ENCODE measurements at regions not wholly inside any gene's neighbourhood (a gene's known extent, or its start where the extent isn't known, plus 50 kb on each side); places are given as distances from the start of the nearest gene placed in this dataset.
"Not testable (repeated sequence)": the region's sequence is repeated elsewhere in the genome, so short reads cannot be mapped to it uniquely, and the experiment has no call there.

DNA sequence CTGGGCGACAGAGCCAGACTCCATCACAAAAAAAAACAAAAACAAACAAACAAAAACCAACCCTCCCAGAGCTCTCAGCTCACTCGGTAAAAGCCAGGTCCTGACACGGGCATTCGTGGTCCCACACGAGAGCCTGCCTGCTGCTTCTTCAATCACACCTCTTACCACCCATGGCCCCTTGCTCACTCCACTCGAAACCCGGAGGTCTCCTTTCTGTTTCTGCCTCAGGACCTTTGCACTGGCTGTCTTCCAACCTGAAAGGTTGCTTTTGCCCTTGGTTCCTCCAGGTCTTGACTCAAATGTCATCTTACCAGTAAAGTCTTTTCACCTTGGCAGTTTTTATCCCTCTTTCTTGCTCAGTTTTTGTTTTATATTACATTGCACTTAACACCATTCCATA, 169.6 kb downstream of the EVX1 start:
- no peak for DNase-seq (ENCODE audit: low spot score)

DNA sequence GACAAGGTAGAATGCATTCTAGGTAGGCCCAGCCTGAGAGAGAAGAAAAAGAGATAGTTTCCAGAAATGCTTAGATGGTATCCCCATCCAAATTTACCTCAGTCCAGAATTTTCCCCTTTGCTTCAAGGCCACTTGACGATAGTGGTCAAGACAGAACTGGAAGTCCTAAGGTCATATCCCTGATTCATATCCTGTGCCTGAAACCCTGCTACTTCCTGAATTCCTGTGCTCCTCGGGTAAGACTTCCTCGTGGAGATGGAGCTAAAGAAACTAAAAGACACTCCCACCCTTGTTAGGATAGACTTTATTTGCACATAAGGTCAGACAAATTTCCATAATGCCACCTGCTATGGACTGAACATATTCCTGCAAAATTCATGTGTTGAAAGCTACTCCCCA, 175.9 kb downstream of the EVX1 start:
- DNase-seq (ENCODE audit: low spot score): peak; percentile 65

DNA sequence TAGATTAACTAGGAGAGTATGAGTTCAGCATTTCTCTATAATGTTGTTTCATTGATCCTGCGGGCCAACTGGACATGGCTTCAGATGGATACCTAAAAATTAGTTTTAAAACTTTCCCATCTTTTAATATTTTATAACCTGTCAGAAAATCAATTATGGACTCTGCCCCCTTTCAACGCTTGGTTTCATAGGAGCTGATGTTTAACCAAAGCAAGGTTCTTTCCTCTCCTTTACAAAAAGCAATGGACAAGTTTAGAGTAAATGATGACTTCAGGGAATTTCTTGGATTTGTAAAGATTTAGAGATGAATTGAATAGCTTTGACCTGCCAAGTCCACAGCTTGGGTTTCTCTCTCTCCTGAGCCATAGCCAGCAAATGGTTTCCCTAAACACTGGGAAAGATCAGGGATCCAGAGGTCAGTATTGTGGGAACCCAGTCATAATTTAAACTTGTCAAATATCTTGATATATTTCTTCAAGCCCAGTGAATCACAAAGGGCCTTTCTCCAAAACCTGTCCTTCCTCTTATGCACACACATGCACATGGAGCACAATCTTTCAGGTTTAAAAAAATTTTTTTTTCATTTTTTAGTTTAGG, 177.1 kb downstream of the EVX1 start:
- no peak for DNase-seq (ENCODE audit: low spot score)

DNA sequence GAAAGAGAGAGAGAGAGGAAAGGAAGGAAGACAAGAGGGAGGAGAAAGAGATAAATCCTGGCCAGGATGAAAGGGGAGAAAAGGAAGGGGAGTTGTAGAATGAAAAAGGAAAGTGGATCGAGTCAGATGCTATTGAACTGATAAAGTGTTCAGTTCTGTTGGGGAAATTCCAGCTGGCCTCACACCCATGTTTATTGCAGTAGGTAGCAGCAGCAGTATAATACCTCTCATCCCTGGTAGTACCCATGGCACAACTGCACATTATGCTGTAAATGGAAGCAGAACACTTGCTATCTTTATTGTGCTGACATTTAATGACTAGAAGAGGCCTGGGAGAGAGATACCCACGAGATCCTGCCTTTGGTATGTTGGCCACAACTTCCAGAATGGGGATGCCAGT, 178.1 kb downstream of the EVX1 start:
- no peak for DNase-seq (ENCODE audit: low spot score)

DNA sequence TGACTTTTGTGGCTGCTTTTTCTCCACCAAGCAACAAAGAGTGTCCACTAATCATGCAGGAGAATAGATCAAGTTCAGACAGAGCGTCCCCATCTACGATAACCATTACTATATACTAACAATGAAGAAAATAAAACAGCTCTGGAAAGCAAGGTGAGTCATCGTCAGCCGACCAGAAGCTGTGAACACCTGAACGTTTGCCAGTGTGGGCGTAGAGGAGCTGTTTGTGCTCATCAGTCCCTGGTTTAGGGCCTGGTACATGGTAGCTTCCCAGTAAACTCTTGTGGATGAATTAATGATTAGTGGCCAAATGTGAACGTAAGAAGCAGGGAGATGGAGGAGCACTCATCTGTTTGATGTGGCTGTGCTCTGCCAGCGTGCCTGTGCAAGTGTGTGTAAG, 180.7 kb downstream of the EVX1 start:
- DNase-seq (ENCODE audit: low spot score): no peak

DNA sequence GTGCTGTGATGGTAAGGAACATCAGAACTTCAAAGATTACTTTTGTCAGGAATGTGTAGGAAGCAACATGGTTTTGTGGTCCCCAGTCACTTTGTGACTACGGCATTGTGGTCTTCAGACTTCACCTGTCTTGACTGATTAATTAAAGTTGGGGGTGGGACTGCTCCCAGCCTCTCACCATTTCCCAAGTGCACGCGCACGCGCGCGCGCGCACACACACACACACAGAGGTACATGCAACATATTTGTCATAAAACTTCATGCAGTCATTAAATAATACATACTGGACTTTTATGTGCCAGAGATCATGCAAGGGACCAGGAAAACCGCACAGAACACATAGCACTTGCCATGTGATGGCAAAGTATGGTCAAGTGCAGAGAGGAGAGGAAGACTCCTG, 181.2 kb downstream of the EVX1 start:
- DNase-seq (ENCODE audit: low spot score): no peak

DNA sequence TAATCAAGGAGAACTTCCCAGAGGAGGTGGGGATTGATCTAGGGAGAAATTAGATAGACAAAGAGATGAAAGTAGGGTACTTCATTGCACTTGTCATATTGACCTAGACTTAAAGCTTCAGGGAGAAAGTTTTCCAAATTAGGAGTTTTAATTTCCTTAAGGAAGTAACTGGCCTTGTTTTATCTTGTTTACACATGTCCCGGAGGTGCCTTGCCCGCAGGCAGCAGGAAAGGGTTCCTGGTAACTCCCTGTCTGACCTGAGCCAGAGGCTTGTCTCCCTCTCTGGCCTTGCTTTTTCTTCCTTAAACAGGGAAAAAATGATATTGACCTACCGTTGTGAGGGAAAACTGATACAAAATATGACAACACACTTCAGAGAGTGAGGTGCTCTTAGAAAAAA, 181.6 kb downstream of the EVX1 start:
- DNase-seq (ENCODE audit: low spot score): no peak

DNA sequence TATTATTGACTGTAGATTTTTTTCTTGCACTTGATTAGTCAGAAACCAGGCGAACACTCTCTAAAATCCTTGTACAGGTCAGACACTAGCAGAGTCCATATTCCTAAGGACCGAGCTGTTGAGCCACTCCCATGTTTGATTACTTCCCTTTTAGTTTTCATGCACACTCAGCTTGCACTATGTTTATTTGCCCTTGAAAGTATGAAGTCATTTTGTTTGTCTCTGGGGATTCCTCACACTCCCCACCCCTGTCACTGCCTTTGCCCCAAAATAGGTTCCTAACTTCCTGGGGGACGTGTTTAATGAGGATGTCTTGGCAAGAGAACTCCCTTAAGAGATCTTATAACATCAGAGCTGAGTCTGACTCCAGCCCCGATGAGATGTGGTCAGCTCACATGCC, 182.1 kb downstream of the EVX1 start:
- no peak for DNase-seq (ENCODE audit: low spot score)

DNA sequence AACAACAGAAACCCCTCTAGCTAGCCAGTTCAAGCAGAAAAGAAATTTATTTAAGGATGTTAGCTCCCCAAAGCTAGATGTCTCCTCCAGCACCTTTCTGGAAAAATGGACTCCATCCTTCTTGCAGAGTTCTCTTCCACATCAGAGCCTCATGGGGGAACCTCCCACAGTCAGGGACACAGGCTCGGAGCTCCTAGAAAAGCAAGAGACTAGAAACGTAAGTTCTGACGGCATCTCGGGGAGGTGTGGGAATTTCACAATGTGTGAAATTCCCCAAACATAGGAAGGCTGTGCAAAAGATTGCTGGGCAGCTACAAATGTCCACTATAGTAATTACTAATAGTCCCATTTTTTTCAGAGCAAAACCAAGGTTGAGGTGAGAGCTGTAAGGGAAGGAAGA, 184.8 kb downstream of the EVX1 start:
- no peak for DNase-seq (ENCODE audit: low spot score)

DNA sequence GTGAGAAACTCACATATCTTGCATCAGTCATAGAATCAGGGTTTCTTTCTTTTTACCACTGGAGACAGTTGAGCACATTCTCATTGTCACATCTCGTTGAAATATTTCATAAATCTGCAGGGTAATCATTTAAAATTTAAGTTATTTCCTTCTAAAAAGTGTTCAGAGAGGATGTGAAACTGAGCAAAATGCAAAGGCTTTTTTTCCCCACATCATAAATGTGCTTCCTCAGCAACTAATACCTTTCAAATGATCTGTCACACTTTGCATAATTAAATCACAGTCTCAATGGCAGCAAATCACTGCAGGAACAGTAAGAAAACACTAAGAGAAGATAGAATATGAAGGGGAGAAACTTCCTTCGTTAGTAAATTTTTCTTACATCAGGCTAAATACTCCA, 187.5 kb downstream of the EVX1 start:
- DNase-seq (ENCODE audit: low spot score): no peak

DNA sequence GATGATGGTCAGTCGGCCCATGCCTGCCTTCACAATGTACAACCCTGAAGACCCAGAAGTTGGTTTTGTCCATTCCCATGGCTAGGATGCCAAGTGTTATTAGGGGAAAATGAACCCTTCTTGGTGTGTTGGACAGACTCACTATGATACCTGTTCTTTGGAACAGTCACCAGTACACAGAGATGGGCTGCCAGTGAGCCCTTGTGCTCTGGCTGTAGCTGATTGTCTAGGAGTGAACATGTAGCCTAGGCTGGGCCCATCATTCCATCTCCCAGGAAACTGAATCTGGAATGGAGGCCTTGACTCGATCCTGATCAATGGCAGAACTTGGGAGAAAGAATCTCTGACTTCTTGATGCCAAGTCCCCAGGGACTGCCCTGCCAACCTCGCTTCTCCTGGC, 188.9 kb downstream of the EVX1 start:
- no peak for DNase-seq (ENCODE audit: low spot score)

DNA sequence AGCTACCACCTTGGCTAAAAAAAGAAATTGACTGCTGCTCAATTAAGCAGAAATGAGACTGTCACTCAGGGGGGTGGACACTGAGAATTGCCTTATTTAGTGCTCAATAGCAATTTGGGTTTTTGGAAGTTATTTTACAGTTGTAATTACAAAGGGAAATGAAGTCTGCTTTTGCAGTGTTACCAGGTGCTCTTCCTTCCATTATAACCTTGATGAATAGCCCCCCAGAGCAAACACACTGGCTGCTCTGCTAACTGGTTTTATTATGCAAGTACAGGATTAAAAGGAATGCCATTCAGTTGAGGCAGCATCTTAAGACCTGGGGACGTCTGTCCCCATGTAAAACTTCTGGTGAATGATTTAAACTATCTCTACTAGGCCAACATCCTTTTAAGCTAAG, 191.0 kb downstream of the EVX1 start:
- DNase-seq (ENCODE audit: low spot score): no peak

DNA sequence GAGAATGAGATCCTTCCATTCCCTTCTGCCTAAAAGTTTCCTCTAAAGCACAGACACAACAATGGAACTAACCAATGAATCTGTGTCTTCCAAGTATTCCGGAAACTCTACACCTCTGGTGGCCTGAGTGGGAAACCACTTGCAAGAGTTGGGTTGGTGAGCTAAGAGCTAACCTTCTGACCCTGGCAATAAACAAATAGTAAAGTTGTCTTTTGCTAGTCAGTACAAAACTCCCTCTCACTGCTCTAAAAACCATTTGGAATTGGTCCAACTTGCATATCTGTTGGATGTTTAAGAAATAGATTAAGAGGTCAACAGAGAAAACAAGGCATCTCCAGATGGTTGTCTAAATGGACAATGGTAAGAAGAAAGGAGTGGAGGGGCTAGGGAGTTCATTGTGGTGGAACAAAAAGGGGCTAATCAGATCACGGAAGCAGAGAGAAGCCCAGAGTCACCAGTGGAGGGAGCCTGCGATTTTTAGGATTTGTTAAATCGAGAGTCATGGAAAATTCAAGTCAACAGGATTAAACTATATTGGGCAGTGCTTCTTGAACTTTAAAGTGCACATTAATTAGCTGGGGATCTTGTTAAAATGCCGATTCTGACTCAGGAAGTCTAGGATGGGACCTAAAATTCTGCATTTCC, 192.3 kb downstream of the EVX1 start:
- no peak for DNase-seq (ENCODE audit: low spot score)

DNA sequence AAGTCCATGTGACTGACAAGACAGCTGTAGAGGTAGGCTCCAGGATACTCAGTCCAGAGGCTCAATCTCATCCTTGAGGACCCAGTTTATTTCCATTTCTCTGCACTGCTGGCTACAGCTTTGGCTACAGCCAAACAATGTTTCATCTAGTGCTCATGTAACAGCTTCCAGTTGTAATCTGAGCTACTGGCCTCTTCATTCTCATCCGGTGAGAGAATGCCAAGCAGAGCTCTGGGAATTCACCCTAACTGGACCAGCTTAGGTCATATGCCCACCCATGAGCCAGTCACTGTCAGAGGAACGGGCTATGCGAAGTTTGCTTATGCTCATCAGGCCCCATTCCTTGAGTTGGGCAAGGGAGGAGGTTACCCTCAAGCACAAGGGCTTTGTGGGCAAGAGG, 192.9 kb downstream of the EVX1 start:
- DNase-seq (ENCODE audit: low spot score): no peak

DNA sequence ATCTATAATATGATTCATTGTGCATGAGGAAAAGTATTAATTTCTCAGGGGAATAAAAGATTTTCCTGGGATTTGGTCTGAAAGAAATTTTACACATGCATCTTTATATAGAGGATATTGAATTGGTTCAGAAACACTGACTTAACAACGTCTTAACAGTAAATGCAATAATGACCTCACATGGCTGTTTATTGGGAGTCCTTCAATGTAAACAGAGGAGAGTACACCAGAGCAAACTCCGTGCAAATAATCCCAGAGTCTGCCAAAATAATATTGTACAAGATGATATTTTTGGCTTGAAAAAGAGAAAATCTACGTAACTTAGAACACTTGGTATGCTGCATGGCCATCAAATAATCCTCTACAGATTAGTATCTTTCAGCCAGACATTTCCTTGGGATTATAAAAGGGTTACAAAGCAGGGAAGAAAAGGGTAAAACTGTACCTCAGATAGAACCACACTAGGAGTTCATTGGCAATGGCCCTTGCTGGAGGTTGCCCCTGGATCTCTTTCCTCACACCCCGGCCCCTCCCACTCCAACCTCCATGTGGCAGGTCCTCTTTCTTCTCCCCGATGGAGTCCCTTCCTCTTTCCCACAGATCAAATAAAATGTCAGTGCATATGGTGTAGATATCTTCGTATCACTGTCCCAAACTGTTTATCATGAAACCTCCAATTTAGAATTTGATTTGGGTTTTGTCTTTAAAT, 196.4 kb downstream of the EVX1 start:
- no peak for DNase-seq (ENCODE audit: low spot score)

DNA sequence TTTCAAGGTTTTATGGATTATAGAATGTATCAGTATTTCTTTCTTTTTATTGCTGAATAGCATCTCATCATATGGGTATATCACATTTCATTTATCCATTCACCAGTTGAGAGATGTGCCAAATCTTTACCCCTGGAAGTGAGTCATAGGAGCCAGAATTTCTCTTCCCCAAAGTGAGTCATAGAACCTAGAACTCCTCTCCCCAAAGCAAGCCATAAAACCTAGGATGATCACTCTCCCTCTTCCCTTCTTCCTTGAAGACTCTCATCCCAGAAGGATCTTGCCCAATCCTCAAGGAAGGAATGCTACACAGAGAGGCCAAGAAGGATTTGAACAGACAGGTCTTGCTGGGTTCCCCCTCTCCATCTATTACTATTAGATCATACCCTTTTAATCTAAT, 199.9 kb downstream of the EVX1 start:
- no peak for DNase-seq (ENCODE audit: low spot score)

DNA sequence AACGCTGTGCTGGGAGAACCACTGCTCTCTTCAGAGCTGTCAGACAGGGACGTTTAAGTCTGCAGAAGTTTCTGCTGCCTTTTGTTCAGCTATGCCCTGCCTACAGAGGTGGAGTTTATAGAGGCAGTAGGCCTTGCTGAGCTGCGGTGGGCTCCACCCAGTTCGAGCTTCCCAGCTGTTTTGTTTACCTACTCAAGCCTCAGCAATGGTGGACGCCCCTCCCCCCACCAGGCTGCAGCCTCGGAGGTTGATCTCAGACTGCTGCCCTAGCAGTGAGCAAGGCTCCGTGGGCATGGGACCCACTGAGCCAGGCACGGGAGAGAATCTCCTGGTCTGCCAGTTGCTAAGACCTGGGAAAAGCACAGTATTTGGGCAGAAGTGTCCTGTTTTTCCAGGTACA, 206.4 kb downstream of the EVX1 start:
- DNase-seq (ENCODE audit: low spot score): not testable (repeated sequence)

DNA sequence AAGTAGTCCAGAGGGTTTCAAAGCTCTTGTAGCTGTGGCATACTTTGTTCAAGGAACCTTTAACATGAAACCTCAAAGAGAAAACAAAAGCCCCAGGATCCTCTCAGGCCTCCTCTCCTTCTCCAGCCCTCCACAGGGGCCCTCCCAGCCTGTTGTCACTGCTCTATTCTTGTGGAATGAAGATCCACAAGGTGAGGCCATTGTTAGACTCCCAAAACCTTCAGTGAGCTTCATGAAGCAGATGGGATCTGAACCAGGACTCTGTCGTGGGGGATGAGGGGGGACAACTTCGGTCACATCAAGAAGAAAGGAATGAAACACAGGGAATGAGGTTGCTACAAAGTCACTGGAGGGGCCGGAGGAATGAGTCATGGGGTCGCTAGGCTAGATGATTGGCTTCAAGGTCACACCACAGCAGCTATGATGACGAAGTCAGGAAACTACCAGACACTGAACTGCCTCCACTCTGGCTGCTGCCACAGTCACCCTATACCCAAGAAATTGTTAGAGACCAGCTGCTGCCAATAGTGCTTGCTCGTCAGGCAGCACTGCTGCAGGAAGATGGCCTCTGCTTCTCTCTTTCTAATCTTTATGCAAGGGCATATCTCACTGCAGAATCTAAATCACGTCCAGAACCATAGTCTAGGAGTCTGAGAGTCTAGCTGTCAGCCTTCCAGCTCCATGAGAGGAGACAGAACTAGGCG, 208.8 kb downstream of the HIBADH start:
- peak; percentile 11 for DNase-seq (ENCODE audit: low spot score)

DNA sequence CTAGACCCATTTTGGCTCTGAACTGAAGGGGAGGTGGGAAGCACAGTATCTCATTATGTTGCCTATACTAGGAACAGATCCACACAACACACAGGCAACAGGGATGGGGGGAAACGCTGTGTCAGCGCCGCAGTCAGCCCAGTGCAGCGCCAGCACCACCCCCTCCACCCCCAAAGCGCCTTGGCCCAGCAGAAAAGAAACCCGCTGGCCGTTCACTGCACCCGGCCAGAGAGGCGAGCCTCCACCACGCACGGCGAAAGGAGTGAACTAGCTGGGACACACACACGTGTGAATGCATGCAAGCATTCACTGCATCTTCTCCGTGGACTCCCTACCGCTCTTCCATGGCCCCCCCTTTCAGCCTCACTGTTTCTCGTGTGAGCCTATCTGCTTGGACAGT, 205.6 kb downstream of the HIBADH start:
- not testable (repeated sequence) for DNase-seq (ENCODE audit: low spot score)

DNA sequence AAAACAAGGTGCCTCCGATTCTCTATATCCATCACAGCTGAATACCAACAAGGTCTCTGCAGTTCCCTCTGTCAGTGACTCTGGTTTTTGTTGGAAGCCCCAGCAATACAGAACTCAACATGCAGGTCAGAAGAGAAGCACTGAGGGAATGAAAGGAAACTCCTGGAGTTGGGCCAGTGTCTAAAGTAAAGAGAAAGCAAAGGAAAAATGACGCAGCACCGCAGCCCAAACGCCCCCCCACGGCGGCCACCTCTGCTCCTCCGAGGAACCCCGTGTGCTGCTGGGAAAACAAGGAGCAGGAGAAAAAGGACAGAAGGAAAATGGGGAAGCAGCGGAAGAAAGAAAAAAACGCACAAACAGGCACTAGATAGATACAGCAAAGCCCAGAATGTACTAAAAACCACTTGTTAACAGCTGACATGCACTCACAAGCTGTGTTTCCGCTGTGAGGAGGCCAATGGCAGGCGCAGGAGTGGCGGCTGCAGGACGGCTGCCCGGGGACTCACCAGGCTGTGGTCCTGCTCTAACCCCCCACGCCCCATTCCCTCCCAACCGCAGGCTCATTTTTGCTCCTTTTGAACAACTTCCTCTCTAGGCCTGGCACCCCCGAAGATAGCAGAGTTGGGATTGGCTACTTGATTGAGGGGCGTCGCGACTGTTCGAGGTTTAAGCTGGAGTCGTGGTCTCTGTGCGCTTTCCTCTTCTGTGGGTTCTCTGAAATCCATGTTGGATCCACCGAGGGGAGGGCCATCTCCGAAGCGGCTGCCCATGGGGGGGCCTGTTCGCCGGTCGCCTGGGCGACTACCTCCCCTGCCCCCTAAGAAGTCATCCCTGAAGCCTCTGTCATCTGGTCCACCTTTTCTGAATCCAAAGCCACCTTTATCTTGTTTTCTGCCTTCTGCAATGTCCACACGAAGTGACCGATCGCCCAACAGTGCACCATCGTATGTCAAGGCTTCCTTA, 204.8 kb downstream of the HIBADH start:
- DNase-seq (ENCODE audit: low spot score): not testable (repeated sequence)

DNA sequence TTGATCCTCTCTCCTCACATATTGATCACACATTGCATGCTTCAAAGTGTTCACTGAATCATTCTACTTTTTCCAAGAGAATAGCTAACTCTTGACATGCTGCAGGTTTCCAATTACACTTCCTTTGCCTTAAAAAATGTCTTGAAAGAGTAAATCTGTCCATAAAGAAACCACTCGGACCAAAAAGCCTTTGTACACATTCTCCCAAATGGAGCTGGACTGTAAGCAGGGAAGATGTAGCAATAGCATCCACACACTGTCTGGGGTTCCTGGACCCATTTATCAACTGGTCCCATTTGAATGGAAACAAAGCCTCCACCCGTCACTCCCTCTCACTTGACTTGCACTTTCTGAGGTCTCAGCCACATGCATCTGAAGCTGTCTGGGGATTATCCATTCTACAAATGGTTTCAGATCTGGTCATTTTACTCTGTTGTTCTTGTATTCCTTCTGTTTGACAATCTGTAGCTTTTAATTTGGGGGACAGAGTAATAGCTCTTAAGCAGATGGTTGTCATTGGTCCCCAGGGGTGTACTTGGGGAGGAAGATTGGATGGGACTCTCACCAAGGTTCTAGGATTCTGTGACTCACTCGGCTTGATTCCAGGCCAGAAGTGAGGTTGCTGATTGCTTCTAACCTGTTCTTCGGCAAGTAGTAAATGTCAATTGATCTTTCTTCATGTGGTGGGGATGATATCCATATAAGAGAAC, 203.5 kb downstream of the HIBADH start:
- no peak for DNase-seq (ENCODE audit: low spot score)

All from kidney capillary endothelial cell (primary cell).